HEK293T (cell line): ENCODE measurements at regions not wholly inside any gene's neighbourhood (a gene's known extent, or its start where the extent isn't known, plus 50 kb on each side); places are given as distances from the start of the nearest gene placed in this dataset.

Experiments used
- BHLHE40 ChIP-seq: fragments of 450-650 bp; IDR thresholded peaks from 2 replicates; pipeline ENCODE4 v1.6.1; 2016; ENCODE audit warnings: mild to moderate bottlenecking, moderate library complexity, borderline replicate concordance
- ELF4 ChIP-seq: fragments of 450-650 bp; IDR thresholded peaks from 2 replicates; pipeline ENCODE4 v1.6.1; 2017; ENCODE audit warnings: antibody characterized with exemption
- FOXA1 ChIP-seq: fragments of 450-650 bp; IDR thresholded peaks from 2 replicates; pipeline ENCODE4 v1.6.1; 2016; ENCODE audit warnings: mild to moderate bottlenecking
- FOXK2 ChIP-seq: fragments of 450-650 bp; IDR thresholded peaks from 2 replicates; pipeline ENCODE4 v1.6.1; 2016; ENCODE audit warnings: mild to moderate bottlenecking
- FOXM1 ChIP-seq: fragments of 450-650 bp; IDR thresholded peaks from 2 replicates; pipeline ENCODE4 v1.6.1; 2017; ENCODE audit warnings: mild to moderate bottlenecking, borderline replicate concordance
- NFRKB ChIP-seq: fragments of 450-650 bp; IDR thresholded peaks from 2 replicates; pipeline ENCODE4 v1.6.1; 2016; ENCODE audit warnings: mild to moderate bottlenecking, moderate library complexity
- SP1 ChIP-seq: fragments of 450-650 bp; IDR thresholded peaks from 2 replicates; pipeline ENCODE4 v1.6.1; 2017
- TARDBP ChIP-seq: fragments of 450-650 bp; IDR thresholded peaks from 2 replicates; pipeline ENCODE4 v1.6.1; 2016
- TF ChIP-seq, protein P1 (sequence below): fragments of 450-650 bp; IDR thresholded peaks from 2 replicates; pipeline ENCODE4 v1.6.1; 2016

- TF ChIP-seq SP1 (no peak), FOXK2 (no peak), NFRKB (no peak), FOXA1 (no peak), ELF4 (no peak), BHLHE40 (no peak), TARDBP (no peak), FOXM1 (no peak)
- TF ChIP-seq, protein P1, sequence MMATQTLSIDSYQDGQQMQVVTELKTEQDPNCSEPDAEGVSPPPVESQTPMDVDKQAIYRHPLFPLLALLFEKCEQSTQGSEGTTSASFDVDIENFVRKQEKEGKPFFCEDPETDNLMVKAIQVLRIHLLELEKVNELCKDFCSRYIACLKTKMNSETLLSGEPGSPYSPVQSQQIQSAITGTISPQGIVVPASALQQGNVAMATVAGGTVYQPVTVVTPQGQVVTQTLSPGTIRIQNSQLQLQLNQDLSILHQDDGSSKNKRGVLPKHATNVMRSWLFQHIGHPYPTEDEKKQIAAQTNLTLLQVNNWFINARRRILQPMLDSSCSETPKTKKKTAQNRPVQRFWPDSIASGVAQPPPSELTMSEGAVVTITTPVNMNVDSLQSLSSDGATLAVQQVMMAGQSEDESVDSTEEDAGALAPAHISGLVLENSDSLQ: no peak
These were observed 174.2 kb upstream of the DMD start for GRCh38 chrX:33385546-33385945.
